NCI-H69 (cell line): ENCODE measurements at regions not wholly inside any gene's neighbourhood (a gene's known extent, or its start where the extent isn't known, plus 50 kb on each side); places are given as distances from the start of the nearest gene placed in this dataset.

Source experiments
- DNase-seq: peaks from one replicate; lab custom pipeline; 2025; lab: John Stamatoyannopoulos, UW

- DNase-seq: no peak
Observed at GRCh38 chr14:45619831-45620230, 366.8 kb upstream of the MIS18BP1 start.

- DNase-seq: peak; percentile 8
Observed at GRCh38 chr14:45610318-45610717, 357.3 kb upstream of the MIS18BP1 start.

GRCh38 chr14:45587142-45587541, 334.1 kb upstream of the MIS18BP1 start:
- no peak for DNase-seq

GRCh38 chr14:45559626-45560025, 306.6 kb upstream of the MIS18BP1 start:
- no peak for DNase-seq

- DNase-seq: no peak
Observed at GRCh38 chr14:45558183-45558582, 305.2 kb upstream of the MIS18BP1 start.

- peak; percentile 68 for DNase-seq
Observed at GRCh38 chr14:45553981-45554380, 301.0 kb upstream of the MIS18BP1 start.

GRCh38 chr14:45551240-45551820, 298.3 kb upstream of the MIS18BP1 start:
- peak; percentile 70 for DNase-seq

- DNase-seq: no peak
Observed at GRCh38 chr14:45531022-45531421, 278.0 kb upstream of the MIS18BP1 start.

- peak; percentile 68 for DNase-seq
Observed at GRCh38 chr14:45526715-45527549, 273.9 kb upstream of the MIS18BP1 start.

GRCh38 chr14:45519766-45520165, 266.8 kb upstream of the MIS18BP1 start:
- DNase-seq: no peak

GRCh38 chr14:45492876-45493275, 239.9 kb upstream of the MIS18BP1 start:
- DNase-seq: no peak

- DNase-seq: no peak
Observed at GRCh38 chr14:45491914-45492313, 238.9 kb upstream of the MIS18BP1 start.

GRCh38 chr14:45486599-45486998, 233.6 kb upstream of the MIS18BP1 start:
- DNase-seq: no peak

- no peak for DNase-seq
Observed at GRCh38 chr14:45467023-45467422, 214.0 kb upstream of the MIS18BP1 start.

- no peak for DNase-seq
Observed at GRCh38 chr14:45434221-45434620, 181.2 kb upstream of the MIS18BP1 start.

- peak; percentile 77 for DNase-seq
Observed at GRCh38 chr14:45426685-45427282, 173.8 kb upstream of the MIS18BP1 start.

- no peak for DNase-seq
Observed at GRCh38 chr14:45406942-45407341, 153.9 kb upstream of the MIS18BP1 start.

GRCh38 chr14:45400950-45401640, 148.1 kb upstream of the MIS18BP1 start:
- DNase-seq: no peak

GRCh38 chr14:45400509-45400908, 147.5 kb upstream of the MIS18BP1 start:
- no peak for DNase-seq

GRCh38 chr14:45381091-45381490, 128.1 kb upstream of the MIS18BP1 start:
- DNase-seq: no peak

- no peak for DNase-seq
Observed at GRCh38 chr14:45377166-45377565, 124.2 kb upstream of the MIS18BP1 start.

GRCh38 chr14:45373877-45374276, 120.9 kb upstream of the MIS18BP1 start:
- DNase-seq: no peak
